Neural cell (in vitro differentiated cells): ENCODE measurements at regions not wholly inside any gene's neighbourhood (a gene's known extent, or its start where the extent isn't known, plus 50 kb on each side); places are given as distances from the start of the nearest gene placed in this dataset.

Experiments used
- H2AFZ ChIP-seq: fragments of 200-600, 300-800 bp; sonication (generic), shearing (Covaris generic); 2 replicates; pipeline ENCODE4 v1.6.0; 2014; ENCODE audit warnings: low read depth, mild to moderate bottlenecking, antibody characterized with exemption, low read length, moderate library complexity
- H3F3A ChIP-seq: fragments of 200-600 bp; shearing (Covaris generic); 2 replicates; pipeline ENCODE4 v1.6.1; 2016; ENCODE audit warnings: mild to moderate bottlenecking, moderate library complexity, mixed read lengths, antibody characterized with exemption, low read length; ENCODE audit not compliant: insufficient read depth, poor library complexity, severe bottlenecking
- H3K27ac ChIP-seq: fragments of 200-600, 300-800 bp; sonication (generic), shearing (Covaris generic); 2 replicates; pipeline ENCODE4 v1.5.1; 2014; ENCODE audit warnings: mild to moderate bottlenecking, low read length, moderate library complexity
- H3K27me3 ChIP-seq: fragments of 300-800, 200-600 bp; sonication (generic), shearing (Covaris generic); 2 replicates; pipeline ENCODE4 v1.6.0; 2014; ENCODE audit warnings: mild to moderate bottlenecking, low read depth, low read length, moderate library complexity; ENCODE audit not compliant: insufficient read depth
- H3K36me3 ChIP-seq: fragments of 300-800, 200-600 bp; sonication (generic), shearing (Covaris generic); 2 replicates; pipeline ENCODE4 v1.5.1; 2014; ENCODE audit warnings: mild to moderate bottlenecking, antibody characterized with exemption, low read length, moderate library complexity; ENCODE audit not compliant: insufficient read depth
- H3K4me2 ChIP-seq: fragments of 300-800, 200-600 bp; sonication (generic), shearing (Covaris generic); 2 replicates; pipeline ENCODE4 v1.6.0; 2014; ENCODE audit warnings: mild to moderate bottlenecking, low read length
- H3K4me3 ChIP-seq: fragments of 300-800, 200-600 bp; sonication (generic), shearing (Covaris generic); 2 replicates; pipeline ENCODE4 v1.5.1; 2014; ENCODE audit warnings: mild to moderate bottlenecking, low read length, moderate library complexity
- H3K79me2 ChIP-seq: fragments of 200-600 bp; shearing (Covaris generic); replicated peaks from 2 replicates; pipeline ENCODE4 v1.6.0; 2014; ENCODE audit warnings: mild to moderate bottlenecking, low read length, moderate library complexity; ENCODE audit not compliant: insufficient read depth
- H3K9ac ChIP-seq: fragments of 300-800, 200-600 bp; sonication (generic), shearing (Covaris generic); 2 replicates; pipeline ENCODE4 v1.6.1; 2016; ENCODE audit warnings: mild to moderate bottlenecking, low read length, mixed read lengths
- H3K9me2 ChIP-seq: fragments of 200-600 bp; shearing (Covaris generic); 2 replicates; pipeline ENCODE4 v1.6.1; 2016; ENCODE audit warnings: mild to moderate bottlenecking, low read length, mixed read lengths; ENCODE audit not compliant: insufficient read depth
- H3K9me3 ChIP-seq: fragments of 200-600, 300-800 bp; sonication (generic), shearing (Covaris generic); 2 replicates; pipeline ENCODE4 v1.6.1; 2016; ENCODE audit warnings: mild to moderate bottlenecking, mixed run types, low read length, moderate library complexity, mixed read lengths
- H4K20me1 ChIP-seq: fragments of 200-600 bp; shearing (Covaris generic); 2 replicates; pipeline ENCODE4 v1.6.1; 2016; ENCODE audit warnings: mild to moderate bottlenecking, mixed run types; ENCODE audit not compliant: insufficient read depth
- CTCF ChIP-seq: fragments of 450-650 bp; IDR thresholded peaks from 2 replicates; pipeline ENCODE4 v1.5.1; 2014; ENCODE audit warnings: antibody characterized with exemption, mild to moderate bottlenecking, moderate library complexity; ENCODE audit not compliant: poor library complexity, severe bottlenecking
- EP300 ChIP-seq: fragments of 450-650 bp; conservative IDR thresholded peaks from 2 replicates; pipeline ENCODE4 v1.6.1; 2014; ENCODE audit warnings: antibody characterized with exemption, mild to moderate bottlenecking, moderate library complexity; ENCODE audit not compliant: poor library complexity, severe bottlenecking
- EZH2 ChIP-seq: fragments of 200-600, 300-800 bp; shearing (Covaris generic), sonication (generic); IDR thresholded peaks from 2 replicates; pipeline ENCODE4 v1.6.1; 2014; ENCODE audit warnings: antibody characterized with exemption, low read length, borderline replicate concordance, mild to moderate bottlenecking; ENCODE audit not compliant: insufficient read depth, poor library complexity, severe bottlenecking
- MXI1 ChIP-seq: fragments of 450-650 bp; conservative IDR thresholded peaks from 2 replicates; pipeline ENCODE4 v1.6.1; 2014; ENCODE audit warnings: antibody characterized with exemption, mild to moderate bottlenecking; ENCODE audit not compliant: poor library complexity, severe bottlenecking
- POLR2AphosphoS5 ChIP-seq: IDR thresholded peaks from 2 replicates; pipeline ENCODE4 v1.6.1; 2012
- RAD21 ChIP-seq: fragments of 450-650 bp; conservative IDR thresholded peaks from 2 replicates; pipeline ENCODE4 v1.6.1; 2014; ENCODE audit warnings: antibody characterized with exemption, mild to moderate bottlenecking, moderate library complexity
- REST ChIP-seq: IDR thresholded peaks from 2 replicates; pipeline ENCODE4 v1.6.1; 2012; ENCODE audit warnings: borderline replicate concordance
- SMC3 ChIP-seq: fragments of 450-650 bp; conservative IDR thresholded peaks from 2 replicates; pipeline ENCODE4 v1.6.1; 2014; ENCODE audit warnings: antibody characterized with exemption, mild to moderate bottlenecking, moderate library complexity; ENCODE audit not compliant: poor library complexity
- TAF1 ChIP-seq: IDR thresholded peaks from 2 replicates; pipeline ENCODE4 v1.6.1; 2012; ENCODE audit warnings: low read depth

GRCh38 chrX:69066021-69066757 is 99.1 kb downstream of the PJA1 start:
- Histone ChIP-seq H3K9me2 (no peaks in the 10 kb centered on the region), H3K4me2 (no peak overlapping the region), H3K9me3 (no peaks in the 10 kb centered on the region), H4K20me1 (no peaks in the 10 kb centered on the region), H3K36me3 (no peaks in the 10 kb centered on the region), H3K4me3 (no peak overlapping the region), H3K9ac (no peak overlapping the region), H3K79me2 (no peaks in the 10 kb centered on the region), H2AFZ (no peak overlapping the region), H3K27me3 (no peaks in the 10 kb centered on the region), H3K27ac (no peak overlapping the region), H3F3A (no peaks in the 10 kb centered on the region)
- TF ChIP-seq CTCF (no peak), TAF1 (no peak), POLR2AphosphoS5 (no peak), MXI1 (no peak), EP300 (no peak), EZH2 (no peak), SMC3 (no peak), REST (no peak), RAD21 (no peak)

GRCh38 chrX:69065451-69065850 is 99.8 kb downstream of the PJA1 start:
- no peak overlapping the region for H3K27ac ChIP-seq
- no peaks in the 10 kb centered on the region for H3K27me3 ChIP-seq
- H3K9ac ChIP-seq, result no peak overlapping the region
- no peak overlapping the region for H3K4me3 ChIP-seq
- no peaks in the 10 kb centered on the region for H3F3A ChIP-seq
- H3K36me3 ChIP-seq, result no peaks in the 10 kb centered on the region
- no peaks in the 10 kb centered on the region for H3K9me3 ChIP-seq
- H3K4me2 ChIP-seq, result no peak overlapping the region
- H2AFZ ChIP-seq, result no peak overlapping the region
- no peaks in the 10 kb centered on the region for H3K9me2 ChIP-seq
- H4K20me1 ChIP-seq, result no peaks in the 10 kb centered on the region
- H3K79me2 ChIP-seq, result no peaks in the 10 kb centered on the region
- TF ChIP-seq TAF1, result no peak
- no peak for TF ChIP-seq EZH2
- no peak for TF ChIP-seq RAD21
- no peak for TF ChIP-seq CTCF
- no peak for TF ChIP-seq SMC3
- TF ChIP-seq POLR2AphosphoS5, result no peak
- no peak for TF ChIP-seq EP300
- no peak for TF ChIP-seq REST
